Mesendoderm (in vitro differentiated cells): ENCODE measurements at regions not wholly inside any gene's neighbourhood (a gene's known extent, or its start where the extent isn't known, plus 50 kb on each side); places are given as distances from the start of the nearest gene placed in this dataset.

Experiments used
- DNase-seq: peaks from one replicate; pipeline ENCODE4 v3.0.0; 2013
- H2AK5ac ChIP-seq: 2 replicates; pipeline ENCODE4 v1.6.1; 2013; ENCODE audit warnings: low read length, inconsistent platforms
- H2BK120ac ChIP-seq: 2 replicates; pipeline ENCODE4 v1.6.1; 2013; ENCODE audit warnings: low read depth, mild to moderate bottlenecking, low read length, moderate library complexity, mixed read lengths
- H2BK15ac ChIP-seq: replicated peaks from 2 replicates; pipeline ENCODE4 v1.6.1; 2013; ENCODE audit warnings: low read depth, mild to moderate bottlenecking, moderate library complexity
- H2BK5ac ChIP-seq: 2 replicates; pipeline ENCODE4 v1.6.1; 2013; ENCODE audit warnings: low read length, inconsistent platforms
- H3K18ac ChIP-seq: 2 replicates; pipeline ENCODE4 v1.6.1; 2013; ENCODE audit warnings: mild to moderate bottlenecking, low read length, mixed read lengths
- H3K23ac ChIP-seq: one replicate; pipeline ENCODE4 v1.6.1; 2013; ENCODE audit warnings: low read length
- H3K27ac ChIP-seq: 2 replicates; pipeline ENCODE4 v1.5.1; 2013; ENCODE audit warnings: low read depth, mild to moderate bottlenecking, inconsistent platforms, low read length, moderate library complexity
- H3K27me3 ChIP-seq: 2 replicates; pipeline ENCODE4 v1.6.1; 2013; ENCODE audit warnings: low read length, control low read depth, mild to moderate bottlenecking, inconsistent platforms; ENCODE audit not compliant: insufficient read depth, poor library complexity
- H3K36me3 ChIP-seq: 2 replicates; pipeline ENCODE4 v1.6.1; 2013; ENCODE audit warnings: low read length, inconsistent platforms; ENCODE audit not compliant: control insufficient read depth, insufficient read depth
- H3K4ac ChIP-seq: one replicate; pipeline ENCODE4 v1.6.1; 2013; ENCODE audit warnings: low read depth, mild to moderate bottlenecking, low read length, moderate library complexity
- H3K4me1 ChIP-seq: 2 replicates; pipeline ENCODE4 v1.6.1; 2013; ENCODE audit warnings: low read depth, low read length, inconsistent platforms; ENCODE audit not compliant: control insufficient read depth
- H3K4me2 ChIP-seq: 2 replicates; pipeline ENCODE4 v1.6.1; 2013; ENCODE audit warnings: low read length
- H3K4me3 ChIP-seq: 2 replicates; pipeline ENCODE4 v1.5.1; 2013; ENCODE audit warnings: mild to moderate bottlenecking, low read length
- H3K56ac ChIP-seq: one replicate; pipeline ENCODE4 v1.6.1; 2013; ENCODE audit warnings: low read length
- H3K79me1 ChIP-seq: 2 replicates; pipeline ENCODE4 v1.6.1; 2013; ENCODE audit warnings: low read length, inconsistent platforms
- H3K79me2 ChIP-seq: 2 replicates; pipeline ENCODE4 v1.6.1; 2013; ENCODE audit warnings: mild to moderate bottlenecking, low read length; ENCODE audit not compliant: control insufficient read depth, insufficient read depth
- H3K9ac ChIP-seq: 2 replicates; pipeline ENCODE4 v1.6.1; 2013; ENCODE audit warnings: low read length, inconsistent platforms
- H4K5ac ChIP-seq: one replicate; pipeline ENCODE4 v1.6.1; 2013; ENCODE audit warnings: low read length
- H4K8ac ChIP-seq: one replicate; pipeline ENCODE4 v1.6.1; 2013; ENCODE audit warnings: low read depth, mild to moderate bottlenecking, control low read depth, low read length, moderate library complexity
- WGBS: extraction: QIAGEN DNeasy Blood & Tissue Kit; methylation state at CpG from one replicate; pipeline ENCODE4 v1.1.7; 2013; ENCODE audit warnings: low lambda C conversion rate, missing lambda C conversion rate; ENCODE audit not compliant: insufficient coverage; ENCODE audit errors: extremely low coverage; 5-methylcytosine and 5-hydroxymethylcytosine counted together

DNA sequence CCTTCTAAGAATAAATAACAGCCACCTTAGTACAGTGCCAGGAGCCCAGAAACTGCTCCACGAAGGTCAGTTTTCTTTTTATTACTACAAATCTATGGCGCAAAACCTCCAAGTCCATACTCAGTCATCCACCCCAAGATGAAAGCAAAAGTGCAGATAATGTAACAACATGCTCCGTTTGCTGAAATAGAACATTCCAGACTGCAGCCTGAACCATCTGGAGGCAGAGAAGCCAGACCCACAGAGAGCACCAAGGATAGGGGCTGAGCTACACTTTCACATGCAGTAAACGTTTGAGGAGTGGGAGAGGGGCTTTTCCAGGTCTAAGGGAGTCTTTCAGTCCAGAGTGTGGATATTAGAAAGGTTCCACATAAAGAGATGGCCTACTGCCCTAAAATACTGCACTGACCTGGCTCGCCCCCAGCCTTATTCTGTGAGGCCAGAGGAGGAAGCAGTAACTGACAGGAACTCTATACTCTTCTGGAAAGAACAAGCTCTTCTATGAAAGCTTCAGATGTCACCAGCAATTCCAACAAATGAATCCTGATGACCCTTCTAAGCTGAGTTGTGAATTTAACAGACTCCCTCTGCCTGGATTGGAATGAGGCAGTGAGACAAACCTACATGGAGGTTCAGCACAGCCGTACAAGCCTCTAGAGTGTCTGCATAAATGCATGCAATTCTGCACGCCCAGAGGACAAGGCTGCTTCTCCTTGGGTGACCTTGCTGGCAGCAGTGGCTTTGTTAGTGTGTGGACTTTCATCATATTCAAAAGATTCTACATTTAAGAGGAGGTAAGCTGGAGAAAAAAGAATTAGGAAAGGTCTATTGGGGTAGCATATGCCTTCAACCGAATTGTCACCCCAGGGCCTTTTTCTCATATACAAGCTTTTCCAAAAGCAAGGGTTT lies 153.9 kb upstream of the EGLN3 start:
- Histone ChIP-seq H3K23ac (no peak overlapping the region), H3K27ac (no peak overlapping the region), H2AK5ac (no peak overlapping the region), H3K4me1 (peaks cover 7% of the 10 kb centered on the region), H3K4ac (no peak overlapping the region), H3K18ac (peak overlapping the region; percentile 34), H2BK5ac (no peak overlapping the region), H3K36me3 (no peaks in the 10 kb centered on the region), H4K8ac (no peak overlapping the region), H2BK120ac (no peak overlapping the region), H3K27me3 (no peaks in the 10 kb centered on the region), H3K56ac (no peak overlapping the region), H3K9ac (no peak overlapping the region), H4K5ac (no peak overlapping the region), H2BK15ac (no peak overlapping the region), H3K4me2 (no peak overlapping the region), H3K4me3 (no peak overlapping the region), H3K79me1 (no peaks in the 10 kb centered on the region), H3K79me2 (no peaks in the 10 kb centered on the region)
- DNase-seq: no peak
- no CpG with 5 or more reads among the region's 8 CpGs for WGBS

DNA sequence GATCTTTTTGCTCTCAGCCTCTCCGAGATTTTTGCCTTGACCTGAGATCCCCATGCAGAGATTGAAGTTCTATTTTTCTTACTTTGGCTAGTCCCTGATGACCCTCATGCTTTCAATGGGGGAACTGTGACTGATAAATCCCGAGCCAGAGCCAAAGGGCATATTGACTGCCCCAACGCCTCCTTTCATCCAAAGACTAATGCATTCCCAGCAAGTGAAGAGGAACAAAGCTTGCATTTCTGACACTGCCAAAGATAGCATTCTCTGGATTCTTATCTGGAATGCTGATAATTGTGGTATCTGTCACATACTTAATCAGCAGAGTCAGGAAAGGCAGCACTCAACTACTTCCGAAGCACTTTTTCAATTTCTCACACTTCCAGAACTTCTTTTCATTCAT lies 152.3 kb upstream of the EGLN3 start:
- no peak overlapping the region for H4K5ac ChIP-seq
- no peak overlapping the region for H3K4me2 ChIP-seq
- peak overlapping the region; percentile 4 for H3K18ac ChIP-seq
- no peaks in the 10 kb centered on the region for H3K36me3 ChIP-seq
- peak overlapping the region; percentile 14 for H3K27ac ChIP-seq
- no peak overlapping the region for H4K8ac ChIP-seq
- H3K27me3 ChIP-seq: no peaks in the 10 kb centered on the region
- H3K4ac ChIP-seq: no peak overlapping the region
- H3K9ac ChIP-seq: no peak overlapping the region
- H3K79me1 ChIP-seq: no peaks in the 10 kb centered on the region
- no peaks in the 10 kb centered on the region for H3K79me2 ChIP-seq
- no peak overlapping the region for H3K4me3 ChIP-seq
- DNase-seq: peak; percentile 85
- 100% methylated on average over 1 of the region's 4 CpGs for WGBS
- H2BK120ac ChIP-seq: no peak overlapping the region
- no peak overlapping the region for H2BK15ac ChIP-seq
- H2BK5ac ChIP-seq: no peak overlapping the region
- no peak overlapping the region for H3K56ac ChIP-seq
- H3K23ac ChIP-seq: no peak overlapping the region
- peaks cover 7% of the 10 kb centered on the region for H3K4me1 ChIP-seq
- no peak overlapping the region for H2AK5ac ChIP-seq

DNA sequence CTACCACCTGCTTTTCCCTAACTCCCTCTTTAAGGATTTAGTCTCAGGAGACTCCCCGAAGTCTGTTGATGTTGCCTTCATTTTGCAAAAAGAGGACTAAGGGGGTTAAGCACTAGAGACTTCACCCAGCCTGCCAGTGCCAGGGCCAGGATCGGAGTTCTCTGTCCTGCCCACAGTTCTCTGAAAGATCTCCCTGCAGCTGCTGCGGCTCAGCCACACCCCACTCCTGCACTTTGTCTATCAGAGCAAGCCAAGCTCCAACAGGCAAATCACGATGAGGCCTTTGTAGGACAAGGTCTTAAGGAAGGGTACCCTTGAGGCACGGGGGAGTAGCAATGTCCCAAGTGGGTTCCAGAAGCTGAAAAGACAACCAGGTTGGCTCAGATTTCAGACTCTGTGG lies 148.8 kb upstream of the EGLN3 start:
- Histone ChIP-seq H3K4ac (no peak overlapping the region), H2BK5ac (no peak overlapping the region), H3K4me1 (peaks cover 7% of the 10 kb centered on the region), H3K9ac (no peak overlapping the region), H3K23ac (no peak overlapping the region), H3K36me3 (no peaks in the 10 kb centered on the region), H4K5ac (no peak overlapping the region), H3K18ac (no peak overlapping the region), H2BK120ac (no peak overlapping the region), H3K27me3 (no peaks in the 10 kb centered on the region), H3K27ac (no peak overlapping the region), H3K4me2 (no peak overlapping the region), H3K56ac (no peak overlapping the region), H2AK5ac (no peak overlapping the region), H4K8ac (no peak overlapping the region), H3K79me1 (no peaks in the 10 kb centered on the region), H2BK15ac (no peak overlapping the region), H3K79me2 (no peaks in the 10 kb centered on the region), H3K4me3 (no peak overlapping the region)
- DNase-seq: no peak
- no CpG with 5 or more reads among the region's 5 CpGs for WGBS

DNA sequence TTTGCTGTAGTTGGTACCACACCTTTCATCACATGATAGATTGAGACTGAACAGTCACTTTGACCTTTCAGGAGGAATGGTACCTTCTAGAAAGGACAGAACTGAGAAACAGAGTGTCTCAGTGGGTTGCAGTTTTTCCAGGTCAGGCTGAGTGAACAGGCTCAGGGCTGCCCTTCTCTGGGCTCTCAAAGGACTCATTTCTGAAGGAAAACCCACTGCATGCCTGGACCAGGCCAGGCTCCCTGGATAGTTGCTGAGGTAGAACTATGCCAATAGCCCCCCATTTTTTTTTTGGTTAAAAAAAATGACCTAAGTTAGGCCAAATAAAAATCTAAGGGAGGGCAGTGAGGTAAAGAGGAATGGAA lies 148.1 kb upstream of the EGLN3 start:
- no peak for DNase-seq
- Histone ChIP-seq H2BK5ac (no peak overlapping the region), H4K5ac (no peak overlapping the region), H3K56ac (peak overlapping the region; percentile 35), H3K23ac (no peak overlapping the region), H2BK120ac (peak overlapping the region; percentile 56), H4K8ac (no peak overlapping the region), H3K4me2 (no peak overlapping the region), H3K18ac (peak overlapping the region; percentile 25), H3K79me1 (no peaks in the 10 kb centered on the region), H3K4me3 (no peak overlapping the region), H2BK15ac (no peak overlapping the region), H3K4ac (no peak overlapping the region), H2AK5ac (no peak overlapping the region), H3K36me3 (no peaks in the 10 kb centered on the region), H3K27ac (no peak overlapping the region), H3K79me2 (no peaks in the 10 kb centered on the region), H3K9ac (no peak overlapping the region), H3K27me3 (no peaks in the 10 kb centered on the region), H3K4me1 (peaks cover 7% of the 10 kb centered on the region)

DNA sequence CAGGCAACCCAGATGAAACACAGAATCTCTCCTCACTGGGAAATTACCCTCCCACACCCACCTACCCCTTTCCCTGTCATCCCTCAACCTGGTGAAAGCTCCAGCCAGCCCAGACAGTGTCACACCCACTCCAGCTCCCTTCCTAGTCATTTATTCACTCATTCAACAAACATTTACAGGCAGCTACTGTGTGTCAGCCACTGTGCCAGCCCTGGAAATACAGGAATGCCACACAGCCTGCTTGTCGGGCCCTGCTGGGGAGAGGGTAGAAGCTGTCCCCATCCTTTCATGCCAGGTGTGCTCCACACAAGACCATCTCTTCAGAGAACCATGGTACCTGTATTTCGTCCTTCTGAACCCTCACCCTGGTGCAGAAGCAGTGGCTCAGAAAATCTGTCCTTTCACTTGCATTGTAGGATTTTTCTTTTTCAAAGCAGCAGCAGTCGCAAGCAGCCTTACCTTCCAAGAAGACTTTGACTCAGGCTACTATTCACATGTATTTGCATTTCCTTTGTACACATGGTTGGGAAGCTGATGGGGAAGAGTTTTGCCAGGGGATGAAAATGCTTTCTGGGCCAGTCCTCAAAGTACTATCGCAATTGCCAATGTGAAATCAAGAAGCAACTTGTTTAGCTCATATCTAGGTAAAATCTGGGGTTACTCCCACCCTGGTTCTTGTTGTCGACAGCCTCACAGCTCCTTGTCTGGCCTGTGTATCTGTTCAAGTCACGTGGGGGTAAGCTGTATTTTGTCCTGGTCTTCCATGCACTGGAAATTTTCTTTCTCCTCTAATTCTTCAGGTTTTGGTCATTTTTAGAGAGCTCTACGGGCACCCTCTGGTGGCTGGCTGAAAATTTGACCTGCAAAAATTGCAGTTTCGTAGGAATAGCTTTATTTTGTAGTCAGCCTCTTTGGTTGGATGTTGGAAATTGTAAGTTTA lies 147.4 kb upstream of the EGLN3 start:
- Histone ChIP-seq H3K4ac (no peak overlapping the region), H3K27ac (no peak overlapping the region), H4K5ac (no peak overlapping the region), H3K4me3 (no peak overlapping the region), H2BK120ac (no peak overlapping the region), H3K9ac (no peak overlapping the region), H3K23ac (no peak overlapping the region), H3K27me3 (no peaks in the 10 kb centered on the region), H2BK5ac (peak overlapping the region; percentile 44), H3K79me1 (no peaks in the 10 kb centered on the region), H2BK15ac (no peak overlapping the region), H3K79me2 (no peaks in the 10 kb centered on the region), H3K56ac (peak overlapping the region; percentile 35), H4K8ac (no peak overlapping the region), H3K18ac (no peak overlapping the region), H2AK5ac (no peak overlapping the region), H3K4me1 (peaks cover 10% of the 10 kb centered on the region), H3K4me2 (no peak overlapping the region), H3K36me3 (no peaks in the 10 kb centered on the region)
- DNase-seq: peak; percentile 56
- WGBS: no CpG with 5 or more reads among the region's 8 CpGs
